PC-3 (cell line): ENCODE measurements at regions not wholly inside any gene's neighbourhood (a gene's known extent, or its start where the extent isn't known, plus 50 kb on each side); places are given as distances from the start of the nearest gene placed in this dataset.

Experiments used
- EZH2 ChIP-seq: fragments of 300-600 bp; sonication (generic); IDR thresholded peaks from one replicate; pipeline ENCODE4 v1.6.1; 2017; ENCODE audit warnings: antibody characterized with exemption, mild to moderate bottlenecking, low read length; ENCODE audit not compliant: unreplicated experiment
- EZH2phosphoT487 ChIP-seq: fragments of 300-600 bp; sonication (generic); IDR thresholded peaks from 2 replicates; pipeline ENCODE4 v1.6.1; 2018; ENCODE audit warnings: mild to moderate bottlenecking, antibody characterized with exemption, low read length, borderline replicate concordance
- TF ChIP-seq, protein P1 (sequence below): fragments of 300-600 bp; sonication (generic); conservative IDR thresholded peaks from 2 replicates; pipeline ENCODE4 v1.5.1; 2017; ENCODE audit warnings: antibody characterized with exemption, low read depth, mild to moderate bottlenecking, low read length

DNA sequence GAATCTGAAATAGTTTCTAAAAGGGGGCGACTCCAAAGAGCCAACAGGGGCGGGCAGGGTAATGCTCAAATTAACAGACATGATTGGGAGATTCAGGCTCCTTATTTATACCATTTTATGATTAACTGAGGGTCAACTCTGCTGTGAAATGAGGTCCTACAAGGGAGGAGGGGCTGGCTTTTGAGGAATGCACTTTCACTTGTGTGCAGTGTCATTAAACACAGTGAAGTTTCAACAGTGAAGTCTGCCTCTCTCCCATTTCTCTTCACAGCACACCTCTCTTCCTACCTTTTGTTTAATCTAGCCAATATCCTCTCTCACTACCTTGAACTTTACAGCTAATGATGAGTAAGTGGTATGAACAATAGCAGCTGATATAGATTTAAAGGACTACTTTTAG is 557.3 kb upstream of the CITED2 start:
- TF ChIP-seq EZH2 = no peak
- TF ChIP-seq, protein P1, sequence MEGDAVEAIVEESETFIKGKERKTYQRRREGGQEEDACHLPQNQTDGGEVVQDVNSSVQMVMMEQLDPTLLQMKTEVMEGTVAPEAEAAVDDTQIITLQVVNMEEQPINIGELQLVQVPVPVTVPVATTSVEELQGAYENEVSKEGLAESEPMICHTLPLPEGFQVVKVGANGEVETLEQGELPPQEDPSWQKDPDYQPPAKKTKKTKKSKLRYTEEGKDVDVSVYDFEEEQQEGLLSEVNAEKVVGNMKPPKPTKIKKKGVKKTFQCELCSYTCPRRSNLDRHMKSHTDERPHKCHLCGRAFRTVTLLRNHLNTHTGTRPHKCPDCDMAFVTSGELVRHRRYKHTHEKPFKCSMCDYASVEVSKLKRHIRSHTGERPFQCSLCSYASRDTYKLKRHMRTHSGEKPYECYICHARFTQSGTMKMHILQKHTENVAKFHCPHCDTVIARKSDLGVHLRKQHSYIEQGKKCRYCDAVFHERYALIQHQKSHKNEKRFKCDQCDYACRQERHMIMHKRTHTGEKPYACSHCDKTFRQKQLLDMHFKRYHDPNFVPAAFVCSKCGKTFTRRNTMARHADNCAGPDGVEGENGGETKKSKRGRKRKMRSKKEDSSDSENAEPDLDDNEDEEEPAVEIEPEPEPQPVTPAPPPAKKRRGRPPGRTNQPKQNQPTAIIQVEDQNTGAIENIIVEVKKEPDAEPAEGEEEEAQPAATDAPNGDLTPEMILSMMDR = no peak
- TF ChIP-seq EZH2phosphoT487 = no peak
